ENCODE measurements at regions not wholly inside any gene's neighbourhood (a gene's known extent, or its start where the extent isn't known, plus 50 kb on each side); places are given as distances from the start of the nearest gene placed in this dataset.
A peak's percentile ranks its signal among the peaks of the same experiment; 100 is the strongest.

- H3K36me3 ChIP-seq: no peaks in the 10 kb centered on the region
- DNase-seq: no peak
- H3K4me1 ChIP-seq: 0 out of 2 replicates have a peak, but pooled peaks cover 3% of the 10 kb centered on the region
- H3K9me3 ChIP-seq: no peaks in the 10 kb centered on the region
- no peak for TF ChIP-seq CTCF (IDR thresholded peaks at IDR 0.05; ENCODE audit: low read depth, low read length)
- no peak overlapping the region for H3K4me3 ChIP-seq (ENCODE audit: low read depth, low read length)
- H3K27me3 ChIP-seq: no peaks in the 10 kb centered on the region
These were observed 696.8 kb upstream of the MBL2 start for GRCh38 chr10:53469383-53469782.

- no peaks in the 10 kb centered on the region for H3K27me3 ChIP-seq
- no peaks in the 10 kb centered on the region for H3K9me3 ChIP-seq
- H3K4me3 ChIP-seq (ENCODE audit: low read depth, low read length): no peak overlapping the region
- TF ChIP-seq CTCF (IDR thresholded peaks at IDR 0.05; ENCODE audit: low read depth, low read length): no peak
- H3K36me3 ChIP-seq: no peaks in the 10 kb centered on the region
- no peaks in the 10 kb centered on the region for H3K4me1 ChIP-seq
- no peak for DNase-seq
These were observed 691.0 kb upstream of the MBL2 start for GRCh38 chr10:53463539-53463938.

GRCh38 chr10:53458007-53458406, 685.4 kb upstream of the MBL2 start:
- Histone ChIP-seq H3K9me3 (no peaks in the 10 kb centered on the region), H3K4me3 (ENCODE audit: low read depth, low read length) (no peak overlapping the region), H3K27me3 (no peaks in the 10 kb centered on the region), H3K36me3 (no peaks in the 10 kb centered on the region), H3K4me1 (no peaks in the 10 kb centered on the region)
- DNase-seq: peak; percentile 20
- no peak for TF ChIP-seq CTCF (IDR thresholded peaks at IDR 0.05; ENCODE audit: low read depth, low read length)

- no peak for DNase-seq
- H3K27me3 ChIP-seq: no peaks in the 10 kb centered on the region
- H3K9me3 ChIP-seq: no peaks in the 10 kb centered on the region
- H3K36me3 ChIP-seq: no peaks in the 10 kb centered on the region
- peak; percentile 63 for TF ChIP-seq CTCF (IDR thresholded peaks at IDR 0.05; ENCODE audit: low read depth, low read length)
- H3K4me3 ChIP-seq (ENCODE audit: low read depth, low read length): no peak overlapping the region
- H3K4me1 ChIP-seq: no peaks in the 10 kb centered on the region
These were observed 680.6 kb upstream of the MBL2 start for GRCh38 chr10:53453196-53453595.

GRCh38 chr10:53447576-53447975, 675.0 kb upstream of the MBL2 start:
- Histone ChIP-seq H3K27me3 (no peaks in the 10 kb centered on the region), H3K4me1 (no peaks in the 10 kb centered on the region), H3K4me3 (ENCODE audit: low read depth, low read length) (no peak overlapping the region), H3K36me3 (no peaks in the 10 kb centered on the region), H3K9me3 (peaks cover 3% of the 10 kb centered on the region; the same call in 1 of the 2 replicates)
- TF ChIP-seq CTCF (IDR thresholded peaks at IDR 0.05; ENCODE audit: low read depth, low read length): no peak
- no peak for DNase-seq

GRCh38 chr10:53441843-53442242, 669.3 kb upstream of the MBL2 start:
- no peak for DNase-seq

More at GRCh38 chr10:53441843-53442242, 669.3 kb upstream of the MBL2 start:
- H3K27me3 ChIP-seq: no peaks in the 10 kb centered on the region
- no peak overlapping the region for H3K4me3 ChIP-seq (ENCODE audit: low read depth, low read length)
- peaks cover 5% of the 10 kb centered on the region; the same call in 1 of the 2 replicates for H3K4me1 ChIP-seq
- no peaks in the 10 kb centered on the region for H3K36me3 ChIP-seq
- H3K9me3 ChIP-seq: no peaks in the 10 kb centered on the region
- TF ChIP-seq CTCF (IDR thresholded peaks at IDR 0.05; ENCODE audit: low read depth, low read length): no peak

All from BE2C (cell line).